ENCODE measurements at regions not wholly inside any gene's neighbourhood (a gene's known extent, or its start where the extent isn't known, plus 50 kb on each side); places are given as distances from the start of the nearest gene placed in this dataset.

GRCh38 chr15:57784081-57784511 is 77.6 kb downstream of the POLR2M start:
- TF ChIP-seq CTCF (IDR thresholded peaks at IDR 0.05; ENCODE audit: insufficient read depth, low read length) (no peak), GABPA (IDR thresholded peaks at IDR 0.05; ENCODE audit: low read depth) (no peak), SPI1 (IDR thresholded peaks at IDR 0.05; ENCODE audit: borderline replicate concordance, low read depth) (no peak)
